BJ (cell line): ENCODE measurements at regions not wholly inside any gene's neighbourhood (a gene's known extent, or its start where the extent isn't known, plus 50 kb on each side); places are given as distances from the start of the nearest gene placed in this dataset.

Experiments used
- CTCF ChIA-PET: fragments of 350-600 bp; formaldehyde crosslinking; extraction: SDS; loops from one replicate; lab custom pipeline; 2021; ENCODE audit warnings: antibody characterized with exemption, inconsistent platforms; lab: Yijun Ruan, JAX
- POLR2A ChIA-PET: fragments of 300-600 bp; sonication (Branson Sonifier 250); formaldehyde crosslinking; extraction: SDS; loops from one replicate; lab custom pipeline; 2021; ENCODE audit warnings: antibody characterized with exemption; lab: Charles Lee
- DNase-seq: peaks from one replicate; pipeline ENCODE4 v3.0.0-alpha.2; 2011; ENCODE audit warnings: low read depth
- H3K27me3 ChIP-seq: 2 replicates; pipeline ENCODE4 v1.6.0; 2011; ENCODE audit warnings: low read length; ENCODE audit not compliant: control insufficient read depth, insufficient read depth
- H3K36me3 ChIP-seq: 2 replicates; pipeline ENCODE4 v1.5.1; 2011; ENCODE audit warnings: low read length; ENCODE audit not compliant: control insufficient read depth, insufficient read depth
- H3K4me3 ChIP-seq: 2 replicates; pipeline ENCODE4 v1.5.1; 2011; ENCODE audit warnings: low read depth, mild to moderate bottlenecking, control low read depth, low read length
- TF ChIP-seq, protein P1 (sequence below): IDR thresholded peaks from 2 replicates; pipeline ENCODE4 v1.5.1; 2011; ENCODE audit warnings: low read depth, mild to moderate bottlenecking, control low read depth, inconsistent platforms, low read length, moderate library complexity; ENCODE audit not compliant: insufficient read depth

DNA sequence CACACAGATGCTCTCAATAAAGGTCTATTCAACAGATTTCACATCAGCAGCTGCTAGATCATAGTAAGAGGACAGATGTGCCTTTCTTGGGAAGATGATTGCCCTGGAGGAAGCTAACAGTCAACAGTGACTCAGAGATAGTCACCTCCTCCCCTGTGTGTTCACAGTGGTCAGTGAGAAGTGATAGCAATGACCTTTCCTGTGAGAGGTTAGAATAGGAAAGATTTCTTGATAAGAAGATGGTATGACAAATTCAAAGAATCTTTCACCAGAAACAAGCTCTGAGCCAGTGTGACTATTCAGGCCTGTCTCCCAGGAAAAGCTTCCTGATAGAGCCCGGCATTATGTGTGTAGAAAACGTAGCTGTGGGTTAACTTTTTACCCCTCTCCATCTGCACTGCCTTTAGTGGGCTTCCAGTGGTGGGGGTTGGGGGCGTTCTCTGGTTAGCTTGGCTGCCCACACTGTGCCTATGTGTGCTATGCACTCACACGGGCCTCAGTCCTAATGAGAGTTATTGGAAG lies 66.4 kb upstream of the ARHGAP5 start:
- Histone ChIP-seq H3K36me3 (no peaks in the 10 kb centered on the region), H3K4me3 (no peak overlapping the region), H3K27me3 (peaks cover 14% of the 10 kb centered on the region)
- TF ChIP-seq, protein P1, sequence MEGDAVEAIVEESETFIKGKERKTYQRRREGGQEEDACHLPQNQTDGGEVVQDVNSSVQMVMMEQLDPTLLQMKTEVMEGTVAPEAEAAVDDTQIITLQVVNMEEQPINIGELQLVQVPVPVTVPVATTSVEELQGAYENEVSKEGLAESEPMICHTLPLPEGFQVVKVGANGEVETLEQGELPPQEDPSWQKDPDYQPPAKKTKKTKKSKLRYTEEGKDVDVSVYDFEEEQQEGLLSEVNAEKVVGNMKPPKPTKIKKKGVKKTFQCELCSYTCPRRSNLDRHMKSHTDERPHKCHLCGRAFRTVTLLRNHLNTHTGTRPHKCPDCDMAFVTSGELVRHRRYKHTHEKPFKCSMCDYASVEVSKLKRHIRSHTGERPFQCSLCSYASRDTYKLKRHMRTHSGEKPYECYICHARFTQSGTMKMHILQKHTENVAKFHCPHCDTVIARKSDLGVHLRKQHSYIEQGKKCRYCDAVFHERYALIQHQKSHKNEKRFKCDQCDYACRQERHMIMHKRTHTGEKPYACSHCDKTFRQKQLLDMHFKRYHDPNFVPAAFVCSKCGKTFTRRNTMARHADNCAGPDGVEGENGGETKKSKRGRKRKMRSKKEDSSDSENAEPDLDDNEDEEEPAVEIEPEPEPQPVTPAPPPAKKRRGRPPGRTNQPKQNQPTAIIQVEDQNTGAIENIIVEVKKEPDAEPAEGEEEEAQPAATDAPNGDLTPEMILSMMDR, result no peak
- POLR2A ChIA-PET, result no interaction called here
- peak; percentile 50 for DNase-seq
- CTCF ChIA-PET, result interaction anchor here (0.9 to 1.8 kb wide), 4 partner anchors 12 to 241 kb away, joined by 3 to 9 read pairs (median 3); no protein-coding TSS in a partner anchor

DNA sequence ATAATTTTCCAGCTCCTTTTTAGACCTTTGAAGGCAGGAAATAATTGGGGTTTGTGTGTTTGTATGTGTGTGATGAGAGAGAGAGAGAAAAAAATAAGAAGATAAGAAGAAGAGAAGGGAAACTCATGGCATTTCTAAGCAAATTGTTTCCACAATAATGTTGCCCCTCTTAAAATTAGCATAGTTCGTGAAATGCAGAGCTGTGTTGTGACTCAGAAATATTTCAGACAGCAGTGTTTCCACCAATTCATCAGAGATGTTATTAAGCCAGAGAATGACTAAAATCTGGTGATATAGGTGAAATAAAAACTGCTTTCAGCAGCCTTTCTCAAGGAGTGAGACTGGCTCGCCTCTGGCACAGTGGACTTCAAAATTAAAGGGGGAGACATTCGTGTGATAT lies 65.9 kb upstream of the ARHGAP5 start:
- H3K36me3 ChIP-seq, result no peaks in the 10 kb centered on the region
- TF ChIP-seq, protein P1, result no peak
- POLR2A ChIA-PET, result no interaction called here
- CTCF ChIA-PET, result interaction anchor here (0.9 to 1.8 kb wide), 4 partner anchors 11 to 240 kb away, joined by 3 to 9 read pairs (median 3); no protein-coding TSS in a partner anchor
- no peak overlapping the region for H3K4me3 ChIP-seq
- H3K27me3 ChIP-seq, result peaks cover 10% of the 10 kb centered on the region
- DNase-seq, result no peak

DNA sequence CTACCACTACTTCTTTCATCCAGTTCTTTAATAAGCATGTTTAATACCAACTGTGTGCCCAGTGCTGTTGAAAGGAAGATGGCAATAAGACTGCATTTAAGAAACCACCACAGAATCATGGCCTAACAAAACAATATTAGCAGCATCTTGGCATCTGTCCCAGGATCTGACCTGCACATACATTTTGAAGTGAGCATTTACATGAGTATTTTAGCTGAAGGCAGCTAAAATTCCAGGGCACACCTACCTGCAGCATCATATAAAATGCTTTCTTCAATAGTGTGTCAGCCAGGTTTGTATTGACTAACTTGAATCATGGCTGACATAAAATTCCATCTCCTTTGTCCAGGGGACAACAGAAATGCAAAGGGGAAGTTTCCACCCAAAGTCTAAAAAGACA lies 65.0 kb upstream of the ARHGAP5 start:
- TF ChIP-seq, protein P1, result no peak
- Histone ChIP-seq H3K36me3 (no peaks in the 10 kb centered on the region), H3K4me3 (no peak overlapping the region), H3K27me3 (peaks cover 6% of the 10 kb centered on the region)
- CTCF ChIA-PET, result no interaction called here
- no peak for DNase-seq
- POLR2A ChIA-PET, result no interaction called here

DNA sequence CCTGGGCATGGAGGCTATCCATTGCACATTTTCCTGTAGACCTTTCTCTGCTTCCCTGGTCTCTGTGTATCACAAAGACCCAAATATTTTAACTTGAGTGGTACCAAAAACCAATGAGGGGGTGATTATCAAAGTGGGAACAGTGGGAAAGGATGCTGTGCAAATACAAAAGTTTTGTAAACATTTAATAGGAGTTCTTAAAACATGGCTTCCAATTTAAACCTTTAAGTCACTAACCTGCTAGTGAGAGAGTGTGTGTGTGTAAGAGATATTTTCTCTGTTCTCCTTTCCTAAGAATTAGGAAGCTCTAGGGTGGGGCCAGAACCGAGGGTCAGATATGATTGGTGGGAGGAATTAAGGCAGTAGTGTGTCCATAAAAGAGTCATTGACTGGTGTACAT lies 64.5 kb upstream of the ARHGAP5 start:
- CTCF ChIA-PET, result no interaction called here
- peaks cover 5% of the 10 kb centered on the region for H3K27me3 ChIP-seq
- no peak for DNase-seq
- POLR2A ChIA-PET, result no interaction called here
- TF ChIP-seq, protein P1, result no peak
- H3K36me3 ChIP-seq, result no peaks in the 10 kb centered on the region
- H3K4me3 ChIP-seq, result no peak overlapping the region

DNA sequence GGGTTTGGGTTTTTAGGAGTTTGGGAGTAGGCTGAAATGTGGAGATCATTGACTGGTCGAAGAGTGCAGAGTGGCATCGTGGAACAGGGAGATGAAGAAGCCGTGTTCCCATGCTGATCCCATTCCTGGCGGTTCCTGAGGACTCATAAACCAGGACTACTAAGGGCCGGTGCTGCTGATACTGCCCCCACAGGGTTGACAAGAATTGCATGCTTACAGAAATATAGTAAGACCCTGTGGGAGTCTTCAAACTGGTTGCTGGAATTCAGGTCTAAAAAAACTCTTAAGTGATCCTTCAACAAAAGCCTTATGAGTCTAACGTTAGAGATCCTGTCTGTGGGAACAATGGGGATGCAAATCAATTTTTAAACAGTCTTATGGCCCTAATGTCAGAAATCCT lies 64.0 kb upstream of the ARHGAP5 start:
- TF ChIP-seq, protein P1, result 0 out of 2 replicates have a peak, but pooled peaks have one; percentile 6
- CTCF ChIA-PET, result no interaction called here
- Histone ChIP-seq H3K36me3 (no peaks in the 10 kb centered on the region), H3K27me3 (peaks cover 2% of the 10 kb centered on the region), H3K4me3 (no peak overlapping the region)
- POLR2A ChIA-PET, result no interaction called here
- DNase-seq, result no peak
